ENCODE measurements at regions not wholly inside any gene's neighbourhood (a gene's known extent, or its start where the extent isn't known, plus 50 kb on each side); places are given as distances from the start of the nearest gene placed in this dataset.
"Not testable (repeated sequence)": the region's sequence is repeated elsewhere in the genome, so short reads cannot be mapped to it uniquely, and the experiment has no call there.

GRCh38 chr11:39745401-39745800 lies 1714.1 kb downstream of the LRRC4C start:
- no TSS peak for BruUV-seq (replicated peaks)
- CTCF ChIA-PET, result interaction anchor here (0.7 kb wide), 1 partner anchor 973 kb away, joined by 3 read pairs; no protein-coding TSS in a partner anchor
- TF ChIP-seq CTCF (IDR thresholded peaks at IDR 0.05) (no peak), SIN3A (IDR thresholded peaks at IDR 0.05; ENCODE audit: borderline replicate concordance, insufficient read depth, low read depth, low read length) (no peak), TCF7L2 (IDR thresholded peaks at IDR 0.05; ENCODE audit: low read depth, low read length) (no peak), POLR2AphosphoS5 (IDR thresholded peaks at IDR 0.05; ENCODE audit: low read depth, low read length) (no peak)
- TF ChIP-seq, protein P1, sequence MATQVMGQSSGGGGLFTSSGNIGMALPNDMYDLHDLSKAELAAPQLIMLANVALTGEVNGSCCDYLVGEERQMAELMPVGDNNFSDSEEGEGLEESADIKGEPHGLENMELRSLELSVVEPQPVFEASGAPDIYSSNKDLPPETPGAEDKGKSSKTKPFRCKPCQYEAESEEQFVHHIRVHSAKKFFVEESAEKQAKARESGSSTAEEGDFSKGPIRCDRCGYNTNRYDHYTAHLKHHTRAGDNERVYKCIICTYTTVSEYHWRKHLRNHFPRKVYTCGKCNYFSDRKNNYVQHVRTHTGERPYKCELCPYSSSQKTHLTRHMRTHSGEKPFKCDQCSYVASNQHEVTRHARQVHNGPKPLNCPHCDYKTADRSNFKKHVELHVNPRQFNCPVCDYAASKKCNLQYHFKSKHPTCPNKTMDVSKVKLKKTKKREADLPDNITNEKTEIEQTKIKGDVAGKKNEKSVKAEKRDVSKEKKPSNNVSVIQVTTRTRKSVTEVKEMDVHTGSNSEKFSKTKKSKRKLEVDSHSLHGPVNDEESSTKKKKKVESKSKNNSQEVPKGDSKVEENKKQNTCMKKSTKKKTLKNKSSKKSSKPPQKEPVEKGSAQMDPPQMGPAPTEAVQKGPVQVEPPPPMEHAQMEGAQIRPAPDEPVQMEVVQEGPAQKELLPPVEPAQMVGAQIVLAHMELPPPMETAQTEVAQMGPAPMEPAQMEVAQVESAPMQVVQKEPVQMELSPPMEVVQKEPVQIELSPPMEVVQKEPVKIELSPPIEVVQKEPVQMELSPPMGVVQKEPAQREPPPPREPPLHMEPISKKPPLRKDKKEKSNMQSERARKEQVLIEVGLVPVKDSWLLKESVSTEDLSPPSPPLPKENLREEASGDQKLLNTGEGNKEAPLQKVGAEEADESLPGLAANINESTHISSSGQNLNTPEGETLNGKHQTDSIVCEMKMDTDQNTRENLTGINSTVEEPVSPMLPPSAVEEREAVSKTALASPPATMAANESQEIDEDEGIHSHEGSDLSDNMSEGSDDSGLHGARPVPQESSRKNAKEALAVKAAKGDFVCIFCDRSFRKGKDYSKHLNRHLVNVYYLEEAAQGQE (IDR thresholded peaks at IDR 0.05; ENCODE audit: insufficient read depth in 1 of 2, low read depth in 2 of 2, low read length in 1 of 2), result no peak
- Histone ChIP-seq H3K4me1 (ENCODE audit: control insufficient read depth, insufficient read depth, low read length) (no peaks in the 10 kb centered on the region), H3K27me3 (ENCODE audit: control insufficient read depth, insufficient read depth, low read length) (no peaks in the 10 kb centered on the region), H3K27ac (ENCODE audit: low read length) (no peak overlapping the region), H3K9me3 (ENCODE audit: control insufficient read depth, insufficient read depth, low read depth, low read length) (no peaks in the 10 kb centered on the region), H3K4me3 (ENCODE audit: low read depth in 2 of 2, low read length in 2 of 2) (no peak overlapping the region), H3K36me3 (ENCODE audit: control insufficient read depth, insufficient read depth, low read length) (no peaks in the 10 kb centered on the region)
- in situ Hi-C loops (cut with HindIII; ENCODE audit: low pct_unique_long_range_greater_than_20kb, low sequenced_read_pairs), result no loop called here
- intact Hi-C loops (cut with micrococcal nuclease; ENCODE audit: unreplicated experiment), result no loop called here
- no peak for DNase-seq (ENCODE audit: low read depth, low spot score)
- POLR2A ChIA-PET, result interaction anchor here (0.7 kb wide), 1 partner anchor 292 kb away, joined by 4 read pairs; no protein-coding TSS in a partner anchor
- ATAC-seq, result no peak

DNA sequence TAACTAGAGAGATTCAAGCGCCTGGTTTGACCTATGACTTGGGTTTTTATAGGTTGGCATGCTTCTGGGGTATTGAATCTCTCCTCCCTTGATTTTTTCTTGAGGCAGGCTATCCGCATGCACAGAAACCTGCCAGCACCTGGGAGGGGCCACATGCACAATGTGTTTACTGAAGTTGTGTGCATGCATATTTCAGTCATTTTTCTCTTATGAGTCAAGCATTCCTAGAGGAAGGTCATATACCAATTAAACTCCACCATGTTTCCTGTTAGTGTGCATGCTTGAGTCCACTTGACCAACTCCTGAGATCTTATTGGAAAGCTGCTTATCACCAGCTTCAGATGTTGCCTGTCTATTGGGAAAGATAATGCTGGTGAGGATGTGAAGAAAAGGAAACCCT lies 1718.4 kb downstream of the LRRC4C start:
- POLR2A ChIA-PET, result no interaction called here
- CTCF ChIA-PET, result no interaction called here
- intact Hi-C loops (cut with micrococcal nuclease; ENCODE audit: unreplicated experiment) (no loop called here), in situ Hi-C loops (cut with HindIII; ENCODE audit: low pct_unique_long_range_greater_than_20kb, low sequenced_read_pairs) (no loop called here)
- no peaks in the 10 kb centered on the region for H3K9me3 ChIP-seq (ENCODE audit: control insufficient read depth, insufficient read depth, low read depth, low read length)
- no peak for TF ChIP-seq TCF7L2 (IDR thresholded peaks at IDR 0.05; ENCODE audit: low read depth, low read length)
- TF ChIP-seq SIN3A (IDR thresholded peaks at IDR 0.05; ENCODE audit: borderline replicate concordance, insufficient read depth, low read depth, low read length), result no peak
- no peak for TF ChIP-seq POLR2AphosphoS5 (IDR thresholded peaks at IDR 0.05; ENCODE audit: low read depth, low read length)
- no peaks in the 10 kb centered on the region for H3K27me3 ChIP-seq (ENCODE audit: control insufficient read depth, insufficient read depth, low read length)
- BruUV-seq (replicated peaks), result no TSS peak
- H3K4me3 ChIP-seq (ENCODE audit: low read depth in 2 of 2, low read length in 2 of 2), result no peak overlapping the region
- H3K4me1 ChIP-seq (ENCODE audit: control insufficient read depth, insufficient read depth, low read length), result no peaks in the 10 kb centered on the region
- no peak for DNase-seq (ENCODE audit: low read depth, low spot score)
- no peak for ATAC-seq
- H3K27ac ChIP-seq (ENCODE audit: low read length), result no peak overlapping the region
- no peaks in the 10 kb centered on the region for H3K36me3 ChIP-seq (ENCODE audit: control insufficient read depth, insufficient read depth, low read length)

- CTCF ChIA-PET; H3K27ac ChIP-seq (ENCODE audit: low read length); ATAC-seq; H3K36me3 ChIP-seq (ENCODE audit: control insufficient read depth, insufficient read depth, low read length); H3K9me3 ChIP-seq (ENCODE audit: control insufficient read depth, insufficient read depth, low read depth, low read length); in situ Hi-C loops (cut with HindIII; ENCODE audit: low pct_unique_long_range_greater_than_20kb, low sequenced_read_pairs); BruUV-seq (replicated peaks); DNase-seq (ENCODE audit: low read depth, low spot score); H3K4me1 ChIP-seq (ENCODE audit: control insufficient read depth, insufficient read depth, low read length); intact Hi-C loops (cut with micrococcal nuclease; ENCODE audit: unreplicated experiment); H3K4me3 ChIP-seq (ENCODE audit: low read depth in 2 of 2, low read length in 2 of 2); H3K27me3 ChIP-seq (ENCODE audit: control insufficient read depth, insufficient read depth, low read length); POLR2A ChIA-PET: not testable (repeated sequence)
These were observed 1723.1 kb downstream of the LRRC4C start for GRCh38 chr11:39736351-39736750.
